ENCODE measurements at regions not wholly inside any gene's neighbourhood (a gene's known extent, or its start where the extent isn't known, plus 50 kb on each side); places are given as distances from the start of the nearest gene placed in this dataset.

DNA sequence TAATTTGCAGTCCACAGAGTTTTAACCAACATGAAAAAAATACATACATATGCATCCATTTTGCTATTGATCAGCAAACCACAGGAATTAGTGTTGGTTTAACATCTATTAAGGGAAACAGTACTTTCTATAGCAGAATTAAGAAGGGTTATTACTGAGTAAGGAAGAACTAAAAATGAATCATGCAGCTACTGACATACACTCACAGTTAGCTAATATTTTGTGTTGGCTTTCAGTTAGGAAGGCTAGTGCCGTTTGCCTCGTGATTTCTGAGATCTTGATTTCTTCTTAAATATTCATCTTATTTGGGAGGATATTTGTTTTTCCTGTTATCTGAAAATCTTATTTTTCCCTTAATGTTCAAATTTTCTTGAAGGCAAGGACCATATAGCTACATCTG, 423.4 kb downstream of the NOVA1 start:
- TF ChIP-seq, protein P1, sequence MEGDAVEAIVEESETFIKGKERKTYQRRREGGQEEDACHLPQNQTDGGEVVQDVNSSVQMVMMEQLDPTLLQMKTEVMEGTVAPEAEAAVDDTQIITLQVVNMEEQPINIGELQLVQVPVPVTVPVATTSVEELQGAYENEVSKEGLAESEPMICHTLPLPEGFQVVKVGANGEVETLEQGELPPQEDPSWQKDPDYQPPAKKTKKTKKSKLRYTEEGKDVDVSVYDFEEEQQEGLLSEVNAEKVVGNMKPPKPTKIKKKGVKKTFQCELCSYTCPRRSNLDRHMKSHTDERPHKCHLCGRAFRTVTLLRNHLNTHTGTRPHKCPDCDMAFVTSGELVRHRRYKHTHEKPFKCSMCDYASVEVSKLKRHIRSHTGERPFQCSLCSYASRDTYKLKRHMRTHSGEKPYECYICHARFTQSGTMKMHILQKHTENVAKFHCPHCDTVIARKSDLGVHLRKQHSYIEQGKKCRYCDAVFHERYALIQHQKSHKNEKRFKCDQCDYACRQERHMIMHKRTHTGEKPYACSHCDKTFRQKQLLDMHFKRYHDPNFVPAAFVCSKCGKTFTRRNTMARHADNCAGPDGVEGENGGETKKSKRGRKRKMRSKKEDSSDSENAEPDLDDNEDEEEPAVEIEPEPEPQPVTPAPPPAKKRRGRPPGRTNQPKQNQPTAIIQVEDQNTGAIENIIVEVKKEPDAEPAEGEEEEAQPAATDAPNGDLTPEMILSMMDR (conservative IDR thresholded peaks at IDR 0.05; ENCODE audit: low read depth, low read length), result no peak
- no peak for TF ChIP-seq EZH2 (IDR thresholded peaks at IDR 0.05; ENCODE audit: borderline replicate concordance, low read depth, low read length, poor library complexity, severe bottlenecking)

All from A673 (cell line).